Left lung (tissue), 4 donors: ENCODE measurements at regions not wholly inside any gene's neighbourhood (a gene's known extent, or its start where the extent isn't known, plus 50 kb on each side); places are given as distances from the start of the nearest gene placed in this dataset.
"Not testable (repeated sequence)": the region's sequence is repeated elsewhere in the genome, so short reads cannot be mapped to it uniquely, and the experiment has no call there.

Experiments
- ATAC-seq: fragments of 200-7000 bp; cut with Tn5 transposase; one replicate; pipeline ENCODE4 v1.9.1; 2020; ENCODE audit warnings: moderate library complexity
- DNase-seq, 4 donors: peaks; one replicate each; pipeline ENCODE4 v3.0.0-alpha.2; 2013 to 2020
- H3K27ac ChIP-seq, 2 donors: fragments of 200-600 bp; sonication (generic) in 1 of 2; one replicate each; pipeline versions ENCODE4 v1.5.0 to v1.8.0; 2020 to 2021
- H3K27me3 ChIP-seq, 2 donors: fragments of 200-600 bp; sonication (generic) in 1 of 2; one replicate each; pipeline versions ENCODE4 v1.5.0 to v1.8.0; 2020 to 2021
- H3K36me3 ChIP-seq, 2 donors: fragments of 200-600 bp; sonication (generic) in 1 of 2; one replicate each; pipeline versions ENCODE4 v1.5.0 to v1.8.0; 2020 to 2021
- H3K4me1 ChIP-seq, 2 donors: fragments of 200-600 bp; one replicate each; pipeline ENCODE4 v1.8.0; 2021
- H3K4me3 ChIP-seq, 2 donors: fragments of 200-600 bp; sonication (generic) in 1 of 2; one replicate each; pipeline versions ENCODE4 v1.5.0 to v1.8.0; 2020 to 2021; ENCODE audit warnings: mild to moderate bottlenecking in 1 of 2
- H3K9me3 ChIP-seq, 2 donors: fragments of 200-600 bp; sonication (generic) in 1 of 2; one replicate each; pipeline versions ENCODE4 v1.5.0 to v1.8.0; 2020 to 2021
- intact Hi-C, 2 donors: fragments of 100-400 bp; cut with DNase I; formaldehyde crosslinking; loops; one replicate each; pipeline versions ENCODE4 v1.11.2 to v1.14.2; 2022
- TF ChIP-seq, protein P1 (sequence below), 2 donors: fragments of 200-600 bp; sonication (generic) in 1 of 2; IDR thresholded peaks; one replicate each; pipeline versions ENCODE4 v1.5.0 to v1.8.0; 2021; ENCODE audit warnings: antibody characterized with exemption in 2 of 2
- donor health status: DM: no; HTN: yes; CAD: no.
- donor health status: DM: no; HTN: no; CAD: no.

DNA sequence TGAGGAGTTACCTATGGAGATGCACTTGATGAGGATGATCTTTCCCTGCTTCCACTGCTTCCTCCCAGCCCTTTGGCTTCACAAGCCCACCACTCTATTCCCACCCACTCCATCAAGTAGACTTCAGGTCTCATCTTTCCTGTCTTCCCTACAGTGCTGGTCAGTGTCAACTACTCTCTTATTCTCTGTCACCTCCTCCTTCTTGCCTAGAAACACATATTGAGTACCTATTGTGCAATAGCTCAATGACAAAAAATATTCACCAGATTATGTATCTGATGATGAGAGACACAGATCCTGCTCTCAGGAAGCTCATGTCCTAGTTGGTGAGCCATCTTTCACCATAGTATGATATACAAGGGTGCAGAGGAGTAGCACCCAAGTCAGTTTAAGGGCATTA is 82.2 kb upstream of the NFASC start:
- peaks cover 0 to 19% of the 10 kb centered on the region in 2 donors for H3K27me3 ChIP-seq
- no peak overlapping the region for H3K4me3 ChIP-seq
- ATAC-seq = no peak
- no peaks in the 10 kb centered on the region for H3K4me1 ChIP-seq
- no peak overlapping the region for H3K27ac ChIP-seq
- TF ChIP-seq, protein P1, sequence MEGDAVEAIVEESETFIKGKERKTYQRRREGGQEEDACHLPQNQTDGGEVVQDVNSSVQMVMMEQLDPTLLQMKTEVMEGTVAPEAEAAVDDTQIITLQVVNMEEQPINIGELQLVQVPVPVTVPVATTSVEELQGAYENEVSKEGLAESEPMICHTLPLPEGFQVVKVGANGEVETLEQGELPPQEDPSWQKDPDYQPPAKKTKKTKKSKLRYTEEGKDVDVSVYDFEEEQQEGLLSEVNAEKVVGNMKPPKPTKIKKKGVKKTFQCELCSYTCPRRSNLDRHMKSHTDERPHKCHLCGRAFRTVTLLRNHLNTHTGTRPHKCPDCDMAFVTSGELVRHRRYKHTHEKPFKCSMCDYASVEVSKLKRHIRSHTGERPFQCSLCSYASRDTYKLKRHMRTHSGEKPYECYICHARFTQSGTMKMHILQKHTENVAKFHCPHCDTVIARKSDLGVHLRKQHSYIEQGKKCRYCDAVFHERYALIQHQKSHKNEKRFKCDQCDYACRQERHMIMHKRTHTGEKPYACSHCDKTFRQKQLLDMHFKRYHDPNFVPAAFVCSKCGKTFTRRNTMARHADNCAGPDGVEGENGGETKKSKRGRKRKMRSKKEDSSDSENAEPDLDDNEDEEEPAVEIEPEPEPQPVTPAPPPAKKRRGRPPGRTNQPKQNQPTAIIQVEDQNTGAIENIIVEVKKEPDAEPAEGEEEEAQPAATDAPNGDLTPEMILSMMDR (IDR thresholded peaks at IDR 0.05) = no peak
- H3K36me3 ChIP-seq = no peaks in the 10 kb centered on the region
- H3K9me3 ChIP-seq = no peaks in the 10 kb centered on the region
- no peak for DNase-seq
- intact Hi-C loops = no loop called here

DNA sequence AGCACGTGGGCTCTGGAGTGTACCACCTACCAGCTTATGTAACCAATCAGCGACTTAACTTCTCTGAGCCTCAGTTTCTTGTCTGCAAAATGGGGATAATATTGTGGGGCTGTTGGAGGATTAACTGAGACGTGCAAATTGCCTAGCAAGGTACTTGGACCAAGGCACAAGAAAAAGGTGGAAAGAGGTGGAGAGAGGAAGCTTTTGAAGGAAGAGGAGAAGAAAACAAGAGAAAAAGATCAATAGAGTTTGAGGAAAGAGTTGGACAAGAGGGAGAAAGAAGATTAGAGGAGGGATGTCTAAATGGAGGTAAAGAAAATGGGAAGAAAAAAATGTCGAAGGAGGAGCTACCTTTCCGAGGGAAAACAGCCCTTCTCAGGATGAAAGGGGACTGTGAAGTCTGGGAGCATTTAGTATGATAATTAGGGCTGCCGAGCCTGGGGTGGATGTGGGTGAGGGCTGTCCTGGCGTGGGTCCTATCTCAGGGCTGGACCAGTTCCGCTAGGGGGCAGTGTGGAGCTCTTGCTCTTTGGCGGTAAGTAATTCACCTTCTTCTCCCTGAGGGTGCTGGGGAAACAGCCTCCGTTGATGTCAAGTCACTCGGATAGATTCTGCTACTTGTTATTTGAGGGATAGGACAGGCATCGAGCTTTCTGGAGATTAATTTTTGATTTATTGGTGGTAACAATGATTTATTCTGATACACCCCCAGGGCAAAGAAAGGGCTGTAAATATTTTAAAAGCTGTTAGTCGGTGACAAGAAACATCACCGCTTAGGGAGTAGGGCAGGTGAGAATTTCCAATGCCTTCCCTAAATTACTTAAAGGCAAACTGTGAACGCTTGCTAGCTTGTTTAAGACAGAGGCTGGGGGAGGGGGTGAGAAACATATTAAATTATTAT is 79.0 kb upstream of the NFASC start:
- no peaks in the 10 kb centered on the region for H3K36me3 ChIP-seq
- H3K27ac ChIP-seq = no peak overlapping the region
- peak; percentile 10 to 83 (median 54) for DNase-seq
- TF ChIP-seq, protein P1 (IDR thresholded peaks at IDR 0.05) = peak; percentile 74 to 82
- peaks cover 0 to 22% of the 10 kb centered on the region in 2 donors for H3K27me3 ChIP-seq
- H3K4me1 ChIP-seq = no peaks in the 10 kb centered on the region
- ATAC-seq = peak; percentile 86
- H3K9me3 ChIP-seq = no peaks in the 10 kb centered on the region
- intact Hi-C loops = no loop called here
- no peak overlapping the region for H3K4me3 ChIP-seq

DNA sequence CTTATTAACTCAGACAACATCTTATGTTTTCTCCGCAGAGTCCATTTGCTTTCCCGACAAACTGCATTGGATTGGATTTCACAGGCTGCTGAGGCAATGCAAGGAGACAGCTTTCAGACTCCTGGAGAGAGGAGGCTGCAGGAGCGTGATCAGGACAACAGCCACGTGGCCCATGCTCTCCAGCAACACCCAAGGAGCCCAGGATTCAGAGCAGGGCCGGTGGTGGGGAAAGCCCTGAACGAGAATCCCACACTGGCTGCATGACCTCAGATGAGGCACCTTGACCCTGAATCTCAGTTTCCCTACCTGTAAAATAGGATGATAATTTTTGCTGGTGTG is 78.3 kb upstream of the NFASC start:
- intact Hi-C loops = no loop called here
- Histone ChIP-seq H3K36me3 (no peaks in the 10 kb centered on the region), H3K27me3 (peaks cover 0 to 22% of the 10 kb centered on the region in 2 donors), H3K27ac (no peak overlapping the region), H3K4me1 (no peaks in the 10 kb centered on the region), H3K9me3 (no peaks in the 10 kb centered on the region), H3K4me3 (no peak overlapping the region)
- ATAC-seq (no peak), DNase-seq (no peak)
- TF ChIP-seq, protein P1 (IDR thresholded peaks at IDR 0.05) = no peak

DNA sequence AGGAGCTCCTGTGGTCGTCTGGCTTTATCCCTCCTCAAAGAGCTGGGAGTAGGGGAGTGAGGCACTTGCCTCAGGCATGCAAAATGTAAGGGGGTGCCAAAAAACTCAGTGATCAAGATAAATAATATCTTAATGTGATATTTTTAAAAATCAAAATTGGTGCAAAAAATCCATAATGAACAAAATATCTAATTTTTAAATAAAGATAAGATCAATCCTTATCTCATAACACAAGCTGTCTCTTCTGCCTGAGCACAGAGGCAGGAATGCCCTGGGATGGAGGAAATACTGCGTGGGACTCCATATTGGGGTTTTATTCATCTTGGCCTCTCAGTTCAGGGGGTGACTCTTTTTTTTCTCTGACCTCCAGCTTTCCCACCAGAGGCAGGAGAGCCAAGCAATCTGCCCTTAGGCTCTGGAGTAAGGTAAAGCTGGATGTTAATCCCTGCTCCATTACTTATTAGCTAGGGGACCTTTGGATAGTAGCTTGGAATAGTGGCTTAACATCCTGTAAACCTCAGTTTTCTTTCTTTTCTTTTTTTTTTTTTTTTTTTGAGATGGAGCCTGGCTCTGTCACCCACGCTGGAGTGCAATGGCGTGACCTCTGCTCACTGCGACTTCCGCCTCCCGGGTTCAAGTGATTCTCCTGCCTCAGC is 77.3 kb upstream of the NFASC start:
- H3K9me3 ChIP-seq = no peaks in the 10 kb centered on the region
- H3K36me3 ChIP-seq = no peaks in the 10 kb centered on the region
- intact Hi-C loops = no loop called here
- no peak overlapping the region for H3K4me3 ChIP-seq
- H3K27me3 ChIP-seq = peaks cover 0 to 22% of the 10 kb centered on the region in 2 donors
- no peaks in the 10 kb centered on the region for H3K4me1 ChIP-seq
- H3K27ac ChIP-seq = no peak overlapping the region
- no peak for DNase-seq
- ATAC-seq = no peak
- TF ChIP-seq, protein P1 (IDR thresholded peaks at IDR 0.05) = no peak

DNA sequence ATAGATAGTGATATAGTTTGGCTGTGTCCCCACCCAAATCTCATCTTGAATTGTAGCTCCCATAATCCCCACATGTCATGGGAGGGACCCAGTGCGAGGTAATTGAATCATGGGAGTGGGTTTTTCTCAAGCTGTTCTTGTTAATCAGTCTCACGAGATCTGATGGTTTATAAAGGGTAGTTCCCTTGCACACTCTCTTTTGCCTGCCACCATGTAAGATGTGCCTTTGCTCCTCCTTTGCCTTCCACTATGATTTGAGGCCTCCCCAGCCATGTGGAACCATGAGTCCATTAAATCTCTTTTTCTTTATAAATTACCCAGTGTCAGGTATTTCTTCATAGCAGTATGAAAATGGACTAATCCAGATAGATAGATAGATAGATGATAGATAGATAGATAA is 73.8 kb upstream of the NFASC start:
- ATAC-seq, H3K4me3 ChIP-seq, intact Hi-C loops, DNase-seq, H3K4me1 ChIP-seq, H3K9me3 ChIP-seq, H3K27ac ChIP-seq, H3K36me3 ChIP-seq: not testable (repeated sequence)
- peaks cover 0 to 15% of the 10 kb centered on the region in 2 donors for H3K27me3 ChIP-seq
